Natural killer cell (primary cell): ENCODE measurements at regions not wholly inside any gene's neighbourhood (a gene's known extent, or its start where the extent isn't known, plus 50 kb on each side); places are given as distances from the start of the nearest gene placed in this dataset.

Experiments used
- ATAC-seq, 3 donors: fragments of 150-1000 bp in 2 of 3; fragments of 200-7000 bp in 1 of 3; cut with Tn5 transposase; 1 replicate in 1 of 3; 2 replicates in 2 of 3; pipeline ENCODE4 v1.10.0; 2021; ENCODE audit warnings: mild to moderate bottlenecking in 2 of 3, moderate library complexity in 2 of 3
- DNase-seq, 2 donors: peaks; one replicate each; pipeline versions ENCODE4 v3.0.0 to v3.0.0-alpha.2; 2013 to 2021; ENCODE audit warnings: mixed read lengths in 1 of 2
- H3K27ac ChIP-seq: one replicate; pipeline ENCODE4 v1.5.1; 2013; ENCODE audit warnings: mild to moderate bottlenecking, low read length
- H3K27me3 ChIP-seq: one replicate; pipeline ENCODE4 v1.6.1; 2013; ENCODE audit warnings: low read length; ENCODE audit not compliant: control insufficient read depth, insufficient read depth
- H3K36me3 ChIP-seq: one replicate; pipeline ENCODE4 v1.6.1; 2013; ENCODE audit warnings: low read length; ENCODE audit not compliant: control insufficient read depth, insufficient read depth
- H3K4me1 ChIP-seq: one replicate; pipeline ENCODE4 v1.6.1; 2013; ENCODE audit warnings: low read length; ENCODE audit not compliant: control insufficient read depth, insufficient read depth
- H3K4me3 ChIP-seq: one replicate; pipeline ENCODE4 v1.5.1; 2013; ENCODE audit warnings: low read length
- H3K9me3 ChIP-seq: one replicate; pipeline ENCODE4 v1.6.1; 2013; ENCODE audit warnings: low read length; ENCODE audit not compliant: control insufficient read depth, insufficient read depth
- H3K27ac Mint-ChIP-seq, 2 donors: one replicate each; pipeline ENCODE4 v1.8.0; 2022; ENCODE audit warnings: mild to moderate bottlenecking in 2 of 2, mixed read lengths in 2 of 2, moderate library complexity in 1 of 2
- H3K27me3 Mint-ChIP-seq, 2 donors: one replicate each; pipeline ENCODE4 v1.8.0; 2022; ENCODE audit warnings: low read depth in 2 of 2, mixed read lengths in 2 of 2
- H3K36me3 Mint-ChIP-seq: one replicate; pipeline ENCODE4 v1.8.0; 2022; ENCODE audit warnings: mixed read lengths
- H3K4me1 Mint-ChIP-seq, 2 donors: one replicate each; pipeline ENCODE4 v1.8.0; 2022; ENCODE audit warnings: mixed read lengths in 2 of 2
- H3K4me3 Mint-ChIP-seq: one replicate; pipeline ENCODE4 v1.8.0; 2022; ENCODE audit warnings: mild to moderate bottlenecking, moderate library complexity, mixed read lengths
- H3K9me3 Mint-ChIP-seq, 2 donors: one replicate each; pipeline ENCODE4 v1.8.0; 2022; ENCODE audit warnings: mixed read lengths in 2 of 2
- WGBS: methylation state at CpG from one replicate; pipeline ENCODE4 v1.1.7; 2013; ENCODE audit warnings: missing lambda C conversion rate; ENCODE audit not compliant: insufficient coverage; 5-methylcytosine and 5-hydroxymethylcytosine counted together
- intact Hi-C: fragments of 100-400 bp; cut with micrococcal nuclease; formaldehyde crosslinking; loops from one replicate; pipeline ENCODE4 v1.14.2; 2022
- TF ChIP-seq, protein P1 (sequence below): fragments of 200-600 bp; IDR thresholded peaks from one replicate; pipeline ENCODE4 v1.8.0; 2022; ENCODE audit warnings: antibody characterized with exemption

DNA sequence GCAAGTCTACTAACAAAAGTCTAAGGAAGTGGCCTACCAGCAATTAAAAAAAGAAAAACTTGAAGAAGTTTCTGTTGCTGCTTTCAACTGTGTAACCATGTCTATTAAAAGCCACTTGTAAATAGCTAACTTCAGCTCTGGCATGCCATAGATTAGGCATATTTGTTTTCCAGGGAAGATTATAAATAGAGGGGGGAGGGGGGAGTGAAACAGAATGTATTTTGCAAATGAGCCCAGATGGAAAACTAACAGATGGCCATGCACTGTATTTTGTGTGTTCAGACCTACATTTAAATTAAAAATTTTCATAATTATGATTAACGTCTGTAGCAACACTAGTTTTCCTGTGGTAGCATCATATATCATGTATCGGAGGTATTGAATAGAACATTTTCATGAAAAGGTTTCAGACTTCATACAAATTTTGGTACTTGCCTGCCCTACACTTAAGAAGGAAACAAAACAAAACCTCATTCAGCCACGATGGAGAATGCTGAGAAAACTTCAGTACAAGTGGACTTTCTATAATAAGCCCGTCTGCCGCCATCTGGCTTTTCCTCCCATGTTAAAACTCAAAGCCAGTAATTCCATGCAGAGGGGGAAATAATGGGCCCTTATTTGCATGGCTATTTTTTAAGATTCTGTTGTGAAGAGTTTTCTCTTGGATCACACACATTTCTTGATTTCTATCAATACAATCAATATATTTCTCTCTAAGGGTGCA is 220.4 kb upstream of the SMARCA2 start:
- no peaks in the 10 kb centered on the region for H3K4me1 ChIP-seq
- peaks cover 0 to 13% of the 10 kb centered on the region in 2 donors for H3K27me3 Mint-ChIP-seq
- no peaks in the 10 kb centered on the region for H3K36me3 Mint-ChIP-seq
- H3K36me3 ChIP-seq = no peaks in the 10 kb centered on the region
- ATAC-seq (no peak), DNase-seq (no peak)
- TF ChIP-seq, protein P1, sequence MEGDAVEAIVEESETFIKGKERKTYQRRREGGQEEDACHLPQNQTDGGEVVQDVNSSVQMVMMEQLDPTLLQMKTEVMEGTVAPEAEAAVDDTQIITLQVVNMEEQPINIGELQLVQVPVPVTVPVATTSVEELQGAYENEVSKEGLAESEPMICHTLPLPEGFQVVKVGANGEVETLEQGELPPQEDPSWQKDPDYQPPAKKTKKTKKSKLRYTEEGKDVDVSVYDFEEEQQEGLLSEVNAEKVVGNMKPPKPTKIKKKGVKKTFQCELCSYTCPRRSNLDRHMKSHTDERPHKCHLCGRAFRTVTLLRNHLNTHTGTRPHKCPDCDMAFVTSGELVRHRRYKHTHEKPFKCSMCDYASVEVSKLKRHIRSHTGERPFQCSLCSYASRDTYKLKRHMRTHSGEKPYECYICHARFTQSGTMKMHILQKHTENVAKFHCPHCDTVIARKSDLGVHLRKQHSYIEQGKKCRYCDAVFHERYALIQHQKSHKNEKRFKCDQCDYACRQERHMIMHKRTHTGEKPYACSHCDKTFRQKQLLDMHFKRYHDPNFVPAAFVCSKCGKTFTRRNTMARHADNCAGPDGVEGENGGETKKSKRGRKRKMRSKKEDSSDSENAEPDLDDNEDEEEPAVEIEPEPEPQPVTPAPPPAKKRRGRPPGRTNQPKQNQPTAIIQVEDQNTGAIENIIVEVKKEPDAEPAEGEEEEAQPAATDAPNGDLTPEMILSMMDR = no peak
- no peaks in the 10 kb centered on the region for H3K9me3 ChIP-seq
- intact Hi-C loops = no loop called here
- H3K27ac Mint-ChIP-seq = no peak overlapping the region
- no peak overlapping the region for H3K4me3 Mint-ChIP-seq
- H3K9me3 Mint-ChIP-seq = peaks cover 0 to 5% of the 10 kb centered on the region in 2 donors
- no peak overlapping the region for H3K4me3 ChIP-seq
- 89% methylated on average over 5 of the region's 5 CpGs for WGBS
- H3K27ac ChIP-seq = no peak overlapping the region
- no peaks in the 10 kb centered on the region for H3K27me3 ChIP-seq
- no peaks in the 10 kb centered on the region for H3K4me1 Mint-ChIP-seq

DNA sequence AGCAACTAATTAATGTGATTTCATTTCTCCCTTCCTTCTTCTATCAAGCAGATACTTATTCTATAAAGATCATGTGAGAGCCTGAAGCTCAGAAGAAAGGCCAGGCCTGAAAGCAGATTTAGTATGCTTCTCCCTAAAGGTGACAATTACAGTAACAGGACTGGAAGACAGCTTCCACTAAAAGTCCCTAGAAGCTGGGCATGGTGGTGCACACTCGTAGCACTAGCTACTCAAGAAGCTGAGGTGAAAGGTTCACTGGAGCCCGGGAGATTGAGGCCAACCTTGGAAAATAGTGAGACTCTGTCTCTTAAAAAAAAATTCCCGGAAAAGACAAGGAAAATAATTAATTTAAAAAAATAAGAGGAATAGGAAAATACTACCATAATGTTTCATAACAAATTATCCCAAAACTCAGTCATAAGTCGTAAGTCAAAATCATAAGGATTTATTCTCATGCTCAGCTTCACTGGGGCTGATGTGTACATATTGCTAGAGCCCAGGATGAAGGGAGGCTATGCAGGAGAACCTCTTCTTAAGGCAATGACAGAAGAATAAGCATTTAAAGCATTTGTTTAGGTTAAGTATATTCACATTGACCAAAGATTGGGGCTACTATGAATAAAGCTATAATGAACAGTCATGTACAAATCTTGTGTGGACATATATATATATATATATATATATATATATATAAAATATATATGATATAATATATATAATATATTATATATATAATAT is 210.8 kb upstream of the SMARCA2 start:
- Mint-ChIP-seq H3K4me3 (no peak overlapping the region), H3K36me3 (no peaks in the 10 kb centered on the region), H3K4me1 (no peaks in the 10 kb centered on the region), H3K27me3 (no peaks in the 10 kb centered on the region), H3K9me3 (peaks cover 0 to 2% of the 10 kb centered on the region in 2 donors), H3K27ac (no peak overlapping the region)
- ATAC-seq (no peak), DNase-seq (no peak)
- no peaks in the 10 kb centered on the region for H3K36me3 ChIP-seq
- no peaks in the 10 kb centered on the region for H3K27me3 ChIP-seq
- H3K27ac ChIP-seq = no peak overlapping the region
- H3K9me3 ChIP-seq = no peaks in the 10 kb centered on the region
- H3K4me3 ChIP-seq = no peak overlapping the region
- intact Hi-C loops = no loop called here
- TF ChIP-seq, protein P1 = no peak
- H3K4me1 ChIP-seq = no peaks in the 10 kb centered on the region
- WGBS = 94% methylated on average over 2 of the region's 4 CpGs

DNA sequence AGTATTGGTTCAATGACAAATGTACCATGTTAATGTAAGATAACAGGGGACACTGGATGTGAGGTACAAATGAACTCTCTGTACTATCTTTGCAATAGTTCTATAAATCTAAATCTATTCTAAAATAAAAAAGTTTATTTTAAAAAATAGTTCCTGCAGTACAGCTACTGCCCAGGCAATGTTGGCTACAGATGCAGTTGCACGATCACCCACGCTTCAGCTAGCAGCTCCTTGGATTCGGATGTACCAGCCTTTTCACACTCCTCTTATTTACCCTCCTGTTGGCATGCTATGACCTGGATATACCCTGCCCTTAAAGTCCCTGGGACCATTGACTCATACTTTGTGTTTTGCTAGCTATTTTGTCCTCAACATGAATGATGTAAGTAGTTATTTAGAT is 185.4 kb upstream of the SMARCA2 start:
- Mint-ChIP-seq H3K4me3 (no peak overlapping the region), H3K27me3 (peaks cover 14 to 18% of the 10 kb centered on the region in 2 donors), H3K9me3 (no peaks in the 10 kb centered on the region), H3K27ac (no peak overlapping the region), H3K36me3 (no peaks in the 10 kb centered on the region), H3K4me1 (no peaks in the 10 kb centered on the region)
- H3K4me3 ChIP-seq = no peak overlapping the region
- no peak for DNase-seq
- H3K4me1 ChIP-seq = no peaks in the 10 kb centered on the region
- no peaks in the 10 kb centered on the region for H3K27me3 ChIP-seq
- ATAC-seq = no peak
- no peak overlapping the region for H3K27ac ChIP-seq
- WGBS = 81% methylated on average over 3 of the region's 3 CpGs
- no peaks in the 10 kb centered on the region for H3K36me3 ChIP-seq
- TF ChIP-seq, protein P1 = no peak
- H3K9me3 ChIP-seq = no peaks in the 10 kb centered on the region
- intact Hi-C loops = no loop called here
